Upper lobe of left lung (tissue), 4 donors: ENCODE measurements at regions not wholly inside any gene's neighbourhood (a gene's known extent, or its start where the extent isn't known, plus 50 kb on each side); places are given as distances from the start of the nearest gene placed in this dataset.

Experiments
- POLR2A ChIP-seq, 4 donors: fragments of 450-650 bp; IDR thresholded peaks; one replicate each; pipeline ENCODE4 v1.5.1; 2016 to 2017; ENCODE audit warnings: antibody characterized with exemption in 4 of 4, mild to moderate bottlenecking in 2 of 4
- TF ChIP-seq, protein P1 (sequence below), 6 experiments: fragments of 450-650 bp in 4 of 6; fragments of 200-600 bp in 2 of 6; sonication (generic) in 2 of 6; IDR thresholded peaks; one replicate each; pipeline ENCODE4 v1.5.1; 2016 to 2019; ENCODE audit warnings: antibody characterized with exemption in 6 of 6

GRCh38 chr3:34407281-34407680 is 608.9 kb downstream of the PDCD6IP start:
- TF ChIP-seq, protein P1, sequence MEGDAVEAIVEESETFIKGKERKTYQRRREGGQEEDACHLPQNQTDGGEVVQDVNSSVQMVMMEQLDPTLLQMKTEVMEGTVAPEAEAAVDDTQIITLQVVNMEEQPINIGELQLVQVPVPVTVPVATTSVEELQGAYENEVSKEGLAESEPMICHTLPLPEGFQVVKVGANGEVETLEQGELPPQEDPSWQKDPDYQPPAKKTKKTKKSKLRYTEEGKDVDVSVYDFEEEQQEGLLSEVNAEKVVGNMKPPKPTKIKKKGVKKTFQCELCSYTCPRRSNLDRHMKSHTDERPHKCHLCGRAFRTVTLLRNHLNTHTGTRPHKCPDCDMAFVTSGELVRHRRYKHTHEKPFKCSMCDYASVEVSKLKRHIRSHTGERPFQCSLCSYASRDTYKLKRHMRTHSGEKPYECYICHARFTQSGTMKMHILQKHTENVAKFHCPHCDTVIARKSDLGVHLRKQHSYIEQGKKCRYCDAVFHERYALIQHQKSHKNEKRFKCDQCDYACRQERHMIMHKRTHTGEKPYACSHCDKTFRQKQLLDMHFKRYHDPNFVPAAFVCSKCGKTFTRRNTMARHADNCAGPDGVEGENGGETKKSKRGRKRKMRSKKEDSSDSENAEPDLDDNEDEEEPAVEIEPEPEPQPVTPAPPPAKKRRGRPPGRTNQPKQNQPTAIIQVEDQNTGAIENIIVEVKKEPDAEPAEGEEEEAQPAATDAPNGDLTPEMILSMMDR (IDR thresholded peaks at IDR 0.05), result no peak
- no peak for TF ChIP-seq POLR2A (IDR thresholded peaks at IDR 0.05)
